ENCODE measurements at regions not wholly inside any gene's neighbourhood (a gene's known extent, or its start where the extent isn't known, plus 50 kb on each side); places are given as distances from the start of the nearest gene placed in this dataset.

DNA sequence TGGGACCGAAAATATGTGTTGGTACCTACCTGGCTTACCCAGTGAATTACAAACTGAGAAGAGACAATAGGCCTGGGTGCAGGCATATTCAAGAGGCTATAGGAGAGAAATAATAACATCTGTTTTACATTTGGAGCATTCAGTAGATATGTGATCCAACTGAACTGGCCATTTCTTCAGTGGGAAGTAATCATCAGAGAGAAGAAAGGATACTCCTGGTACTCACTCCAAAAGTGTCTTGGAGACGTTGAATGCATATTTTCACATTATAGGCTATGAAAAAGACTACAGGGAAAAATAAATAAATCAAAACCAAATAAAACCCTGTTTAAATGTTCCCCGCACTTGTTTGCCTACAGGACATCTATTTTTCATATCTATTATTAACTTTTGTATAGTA is 1680.3 kb downstream of the REEP3 start:
- TF ChIP-seq, protein P1, sequence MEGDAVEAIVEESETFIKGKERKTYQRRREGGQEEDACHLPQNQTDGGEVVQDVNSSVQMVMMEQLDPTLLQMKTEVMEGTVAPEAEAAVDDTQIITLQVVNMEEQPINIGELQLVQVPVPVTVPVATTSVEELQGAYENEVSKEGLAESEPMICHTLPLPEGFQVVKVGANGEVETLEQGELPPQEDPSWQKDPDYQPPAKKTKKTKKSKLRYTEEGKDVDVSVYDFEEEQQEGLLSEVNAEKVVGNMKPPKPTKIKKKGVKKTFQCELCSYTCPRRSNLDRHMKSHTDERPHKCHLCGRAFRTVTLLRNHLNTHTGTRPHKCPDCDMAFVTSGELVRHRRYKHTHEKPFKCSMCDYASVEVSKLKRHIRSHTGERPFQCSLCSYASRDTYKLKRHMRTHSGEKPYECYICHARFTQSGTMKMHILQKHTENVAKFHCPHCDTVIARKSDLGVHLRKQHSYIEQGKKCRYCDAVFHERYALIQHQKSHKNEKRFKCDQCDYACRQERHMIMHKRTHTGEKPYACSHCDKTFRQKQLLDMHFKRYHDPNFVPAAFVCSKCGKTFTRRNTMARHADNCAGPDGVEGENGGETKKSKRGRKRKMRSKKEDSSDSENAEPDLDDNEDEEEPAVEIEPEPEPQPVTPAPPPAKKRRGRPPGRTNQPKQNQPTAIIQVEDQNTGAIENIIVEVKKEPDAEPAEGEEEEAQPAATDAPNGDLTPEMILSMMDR (IDR thresholded peaks at IDR 0.05): no peak
- no peak for TF ChIP-seq POLR2A (IDR thresholded peaks at IDR 0.05)

Data from esophagus squamous epithelium (tissue), 4 donors.